NCI-H146 treated with DMSO at 0.1 percent for 48 hours (cell line): ENCODE measurements at regions not wholly inside any gene's neighbourhood (a gene's known extent, or its start where the extent isn't known, plus 50 kb on each side); places are given as distances from the start of the nearest gene placed in this dataset.
A peak's percentile ranks its signal among the peaks of the same experiment; 100 is the strongest.

Experiments used
- DNase-seq: peaks from one replicate; lab custom pipeline; 2025; ENCODE audit not compliant: unreplicated experiment; lab: John Stamatoyannopoulos, UW

GRCh38 chr17:73753751-73754496 lies 109.7 kb upstream of the SDK2 start:
- DNase-seq = no peak

DNA sequence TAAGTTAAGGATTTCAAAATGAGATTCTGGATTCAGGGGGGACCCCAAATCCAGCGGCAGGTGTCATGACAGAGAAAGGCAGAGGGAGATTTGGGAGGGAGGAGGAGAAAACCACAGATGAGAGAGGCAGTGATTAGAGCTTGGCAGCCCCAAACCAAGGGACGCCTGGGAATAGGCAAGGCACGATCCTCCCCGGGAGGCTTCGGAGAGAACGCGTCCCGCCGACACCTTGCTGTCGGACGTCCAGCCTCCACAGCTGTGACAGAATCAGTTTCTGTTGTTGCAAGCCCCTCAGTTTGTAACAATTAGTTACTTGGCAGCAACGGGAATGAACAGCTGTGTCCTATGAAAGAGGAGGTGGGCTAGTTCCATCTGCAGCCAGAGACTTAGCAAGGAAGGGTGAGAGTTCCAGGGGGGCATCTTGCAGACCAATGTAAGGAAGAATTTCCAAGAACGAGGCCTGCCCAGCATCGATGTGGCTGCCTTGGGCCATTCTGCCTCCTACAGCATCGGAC lies 110.7 kb upstream of the SDK2 start:
- no peak for DNase-seq

DNA sequence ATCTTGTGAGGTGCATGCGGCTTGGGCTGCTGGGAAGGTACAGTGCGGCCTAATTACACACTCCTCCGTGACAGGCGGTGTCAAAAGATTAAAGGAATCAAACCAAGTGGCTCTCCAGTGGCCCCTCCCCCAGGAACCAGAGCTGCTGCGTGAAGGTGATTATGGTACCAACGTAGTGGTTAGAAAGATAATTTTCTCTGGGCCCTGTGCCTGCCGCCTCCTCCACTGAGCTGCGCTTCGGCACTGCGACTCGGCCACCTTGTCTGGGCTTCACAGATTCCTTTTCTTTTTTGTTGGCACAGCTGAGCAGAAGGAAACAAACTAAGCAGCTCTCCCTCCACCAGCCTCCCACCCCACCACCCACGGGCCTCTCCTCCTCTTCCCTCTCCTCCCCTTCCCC lies 113.2 kb upstream of the SDK2 start:
- DNase-seq = peak; percentile 47

- DNase-seq = no peak
Observed at GRCh38 chr17:73758245-73758644, 114.0 kb upstream of the SDK2 start.

DNA sequence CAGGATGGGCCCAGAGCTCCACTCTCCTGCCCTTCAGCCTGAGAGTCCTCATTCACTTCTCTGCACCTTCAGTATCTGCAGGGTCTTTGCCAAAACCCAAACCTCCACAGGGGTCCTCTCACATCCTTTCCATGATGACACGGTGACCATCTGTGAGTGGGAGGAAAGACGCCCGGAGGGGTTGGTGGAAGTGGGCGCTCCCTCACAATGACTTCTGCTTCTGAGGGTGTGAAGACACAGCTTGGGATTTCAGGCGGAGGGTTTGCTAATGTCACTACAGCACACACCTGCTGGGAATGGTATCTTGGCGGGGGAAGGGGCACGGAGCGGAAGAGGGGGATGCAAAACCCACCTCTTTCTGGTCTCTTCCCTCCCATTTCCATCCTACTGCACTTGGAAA lies 115.1 kb upstream of the SDK2 start:
- no peak for DNase-seq

DNA sequence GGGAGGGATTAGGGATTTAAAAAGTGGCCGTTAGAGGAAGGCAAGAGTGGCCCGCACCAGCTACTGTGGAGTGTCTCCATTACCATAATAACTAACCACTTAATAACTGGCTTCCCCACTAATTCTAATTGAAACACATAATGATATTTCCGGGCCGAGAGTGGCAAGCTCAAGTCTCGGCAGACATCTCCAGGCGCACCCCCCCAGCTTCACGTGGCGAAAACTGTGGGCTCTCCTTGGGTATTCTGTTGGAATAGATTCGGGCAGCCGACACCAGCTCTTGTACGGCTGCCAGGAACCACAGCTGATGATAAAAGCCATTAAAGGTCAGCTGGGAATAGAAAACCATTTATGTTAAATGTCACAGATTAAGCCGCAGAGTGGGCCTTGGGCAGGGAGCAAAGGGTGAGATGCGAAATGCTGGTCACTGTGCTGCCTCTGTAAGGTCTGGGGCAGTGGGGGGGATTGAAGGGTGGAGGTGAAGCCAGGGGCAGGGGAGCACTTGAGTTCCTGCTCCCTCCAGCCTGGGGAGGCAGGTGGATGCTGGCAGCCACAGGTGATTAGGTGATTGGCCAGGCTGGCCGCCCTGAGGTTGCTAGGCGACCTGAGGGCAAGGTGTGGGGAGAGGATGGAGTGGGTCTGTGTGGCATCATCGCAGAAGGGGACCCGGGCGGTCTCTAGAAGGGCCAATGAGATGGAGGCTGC lies 115.6 kb upstream of the SDK2 start:
- peak; percentile 18 for DNase-seq

DNA sequence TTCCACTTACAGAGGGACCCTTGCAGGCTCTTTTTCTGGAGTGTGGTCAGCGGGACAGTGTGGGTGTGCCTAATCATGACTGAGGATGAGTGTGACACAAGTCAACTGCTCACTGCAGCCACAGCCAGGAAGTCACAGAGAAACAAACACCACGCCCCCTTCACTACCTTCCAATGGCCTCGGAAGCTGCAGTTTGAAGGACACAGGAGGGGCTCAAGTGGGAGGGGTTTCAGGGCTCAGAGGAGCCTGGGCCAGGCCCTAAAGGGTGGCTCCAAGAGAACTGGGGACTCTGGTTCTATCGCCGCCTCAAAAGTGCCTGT lies 116.2 kb upstream of the SDK2 start:
- DNase-seq = no peak

DNA sequence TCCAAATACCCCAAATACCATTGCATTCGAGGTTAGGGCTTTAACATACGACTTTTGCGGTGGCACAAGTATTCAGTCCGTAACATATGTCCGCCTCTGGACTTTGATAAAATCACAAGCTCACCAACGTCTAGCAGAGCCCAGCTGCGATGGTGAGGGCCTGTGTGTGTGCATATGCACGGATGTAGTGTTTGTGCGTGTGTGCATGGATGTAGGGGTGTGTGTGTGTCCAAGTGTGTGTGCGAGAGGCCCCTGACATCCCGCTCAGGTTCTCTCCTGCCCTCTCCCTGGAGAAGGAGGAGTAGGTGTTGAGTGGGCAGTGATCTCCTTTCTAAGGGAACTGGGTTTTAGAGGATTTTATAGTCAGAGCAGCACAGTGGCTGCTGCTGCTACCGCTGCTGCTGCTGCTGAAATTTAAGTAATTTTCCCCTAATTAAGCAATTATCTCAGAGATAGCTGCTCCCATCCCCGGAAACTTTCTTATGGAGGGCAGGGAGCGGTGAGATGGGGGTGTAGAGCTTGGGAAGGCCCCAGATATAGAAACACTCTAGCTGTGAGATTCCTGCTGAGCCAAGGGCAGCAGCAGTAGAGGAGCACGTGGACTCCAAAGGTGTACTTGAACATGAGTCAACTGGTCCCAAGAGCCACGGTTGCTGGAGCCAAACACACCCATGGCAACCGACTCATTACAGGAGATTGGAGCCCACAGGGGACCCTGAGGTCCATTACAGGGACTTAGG lies 121.7 kb upstream of the SDK2 start:
- no peak for DNase-seq

GRCh38 chr17:73767696-73768095 lies 123.5 kb upstream of the SDK2 start:
- DNase-seq = no peak

DNA sequence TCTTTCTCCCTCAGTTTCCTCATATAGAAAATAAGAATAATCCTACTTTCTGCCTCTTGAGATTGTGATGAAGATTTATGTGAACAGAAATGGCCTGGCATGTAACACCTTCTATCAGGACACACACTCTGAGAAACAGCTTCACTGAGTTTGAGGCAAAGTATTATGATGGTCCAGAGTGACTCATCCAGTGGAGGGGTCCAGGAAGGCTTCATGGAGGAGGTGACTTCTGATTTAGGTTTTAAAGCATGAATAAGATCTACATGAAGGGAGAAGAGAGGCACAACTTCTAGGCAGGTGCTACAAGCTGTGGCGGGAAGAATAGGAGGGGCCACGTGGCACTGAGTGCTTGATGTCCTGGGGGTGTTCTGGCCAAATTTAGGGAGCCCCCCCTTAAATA lies 124.4 kb upstream of the SDK2 start:
- no peak for DNase-seq

DNA sequence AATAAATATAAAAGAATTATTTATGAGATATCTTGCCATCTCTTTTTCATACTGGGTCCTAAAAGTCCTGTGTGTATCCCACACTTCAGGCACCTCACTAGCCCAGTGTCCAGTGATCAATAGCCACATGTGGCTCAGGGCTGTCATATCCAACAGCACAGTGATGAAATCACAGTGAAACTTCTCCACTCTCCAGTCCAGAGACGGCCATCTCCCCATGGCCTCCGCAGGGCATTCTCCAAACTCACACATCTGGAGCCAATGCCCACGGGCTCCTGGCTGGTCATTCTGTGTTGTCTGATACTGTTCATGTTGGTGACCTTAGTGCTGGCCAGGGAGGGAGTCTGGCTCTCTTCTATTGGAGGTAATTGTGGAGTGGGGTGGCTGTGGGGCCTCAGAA lies 125.2 kb upstream of the SDK2 start:
- DNase-seq = no peak

DNA sequence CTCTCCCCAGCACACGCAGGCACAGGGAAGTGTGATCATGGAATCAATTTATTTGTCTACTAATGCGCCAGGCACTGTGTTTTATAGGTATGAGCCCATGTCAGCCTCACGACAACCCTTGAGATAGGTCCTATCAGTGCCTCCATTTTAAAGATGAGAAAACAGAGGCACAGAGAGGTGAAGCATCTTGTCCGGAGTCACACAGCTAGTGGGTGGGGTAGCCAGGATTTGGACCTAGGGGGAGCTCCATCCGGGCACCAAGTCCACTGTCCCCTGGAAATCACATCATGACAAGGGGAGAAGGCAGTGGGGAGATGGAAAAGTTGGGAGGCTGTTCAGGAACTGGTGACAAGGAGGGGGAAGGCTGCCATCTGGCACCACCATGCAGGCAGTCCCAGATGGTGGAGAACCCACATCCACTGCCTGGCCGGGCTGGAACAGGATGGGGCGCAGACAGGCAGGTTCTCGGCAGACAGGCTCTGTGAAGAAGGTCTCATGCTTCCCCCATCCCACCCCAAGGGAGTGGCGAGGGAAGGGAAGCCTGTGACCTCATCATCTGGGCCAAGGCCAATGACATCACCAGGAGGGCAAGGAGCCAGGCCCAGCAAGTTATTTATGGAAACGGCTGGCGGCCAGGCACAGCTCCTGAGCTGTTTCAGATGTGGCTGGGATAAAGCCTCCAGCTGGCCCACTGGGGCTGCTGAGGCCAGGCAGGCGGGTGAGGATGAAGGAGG lies 126.0 kb upstream of the SDK2 start:
- no peak for DNase-seq

DNA sequence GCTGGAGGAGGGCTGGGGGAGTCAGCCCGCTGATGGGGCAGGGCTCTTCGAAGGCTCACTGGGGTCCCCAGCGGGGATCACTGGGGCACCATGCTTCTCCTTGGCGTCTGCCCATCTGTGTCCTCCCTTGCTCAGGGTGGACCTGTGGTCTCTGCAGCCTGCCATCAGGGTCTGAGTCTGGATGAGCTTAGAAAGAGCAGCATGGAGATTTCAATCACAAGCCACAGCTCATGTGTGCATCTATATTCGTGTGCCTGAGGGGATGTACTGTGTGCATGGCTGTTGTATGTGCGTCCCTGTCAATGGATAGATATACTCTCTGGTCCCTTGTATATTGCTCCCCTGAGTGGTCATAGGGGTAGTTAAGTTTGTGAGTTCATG lies 126.6 kb upstream of the SDK2 start:
- no peak for DNase-seq

GRCh38 chr17:73772107-73772705 lies 128.0 kb upstream of the SDK2 start:
- DNase-seq = peak; percentile 25

DNA sequence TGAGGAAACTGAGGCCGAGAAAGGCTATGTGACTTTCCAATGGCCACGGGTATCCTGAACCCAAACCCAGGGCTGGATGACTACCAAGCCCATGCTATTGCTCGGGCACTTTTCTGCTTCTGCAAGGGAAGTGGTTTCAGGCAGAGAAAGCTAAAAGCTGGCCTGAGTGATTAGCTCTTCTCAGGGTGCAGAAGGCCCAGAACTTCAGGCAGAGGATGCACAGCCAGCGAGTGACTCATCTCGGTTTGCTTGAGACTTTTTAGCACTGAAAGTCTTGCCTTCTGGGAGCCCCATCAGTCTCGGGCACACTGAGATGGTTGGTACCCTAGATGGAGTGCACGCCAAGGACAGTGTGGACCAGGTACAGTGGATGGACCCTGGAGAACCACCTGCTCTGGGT lies 129.5 kb upstream of the SDK2 start:
- DNase-seq = no peak

DNA sequence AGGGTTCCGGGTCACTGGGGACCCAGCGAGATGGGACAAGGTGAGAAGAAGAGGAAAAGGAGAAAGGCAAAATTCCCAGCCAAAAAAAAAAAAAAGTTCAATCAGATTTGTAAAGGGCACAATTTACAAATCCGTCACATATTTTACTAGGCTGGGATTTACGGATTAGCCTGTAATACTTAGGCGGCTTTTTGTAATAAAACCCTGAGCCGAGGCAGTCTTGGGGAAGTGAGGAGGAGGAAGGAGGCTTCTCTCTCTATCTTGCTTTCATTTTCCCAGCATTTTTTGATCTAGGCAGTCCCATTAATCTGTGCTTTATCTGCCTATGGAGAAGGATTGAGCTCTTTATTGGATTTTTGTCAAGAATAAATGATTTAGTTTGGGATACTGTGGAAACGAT lies 130.6 kb upstream of the SDK2 start:
- DNase-seq = no peak

DNA sequence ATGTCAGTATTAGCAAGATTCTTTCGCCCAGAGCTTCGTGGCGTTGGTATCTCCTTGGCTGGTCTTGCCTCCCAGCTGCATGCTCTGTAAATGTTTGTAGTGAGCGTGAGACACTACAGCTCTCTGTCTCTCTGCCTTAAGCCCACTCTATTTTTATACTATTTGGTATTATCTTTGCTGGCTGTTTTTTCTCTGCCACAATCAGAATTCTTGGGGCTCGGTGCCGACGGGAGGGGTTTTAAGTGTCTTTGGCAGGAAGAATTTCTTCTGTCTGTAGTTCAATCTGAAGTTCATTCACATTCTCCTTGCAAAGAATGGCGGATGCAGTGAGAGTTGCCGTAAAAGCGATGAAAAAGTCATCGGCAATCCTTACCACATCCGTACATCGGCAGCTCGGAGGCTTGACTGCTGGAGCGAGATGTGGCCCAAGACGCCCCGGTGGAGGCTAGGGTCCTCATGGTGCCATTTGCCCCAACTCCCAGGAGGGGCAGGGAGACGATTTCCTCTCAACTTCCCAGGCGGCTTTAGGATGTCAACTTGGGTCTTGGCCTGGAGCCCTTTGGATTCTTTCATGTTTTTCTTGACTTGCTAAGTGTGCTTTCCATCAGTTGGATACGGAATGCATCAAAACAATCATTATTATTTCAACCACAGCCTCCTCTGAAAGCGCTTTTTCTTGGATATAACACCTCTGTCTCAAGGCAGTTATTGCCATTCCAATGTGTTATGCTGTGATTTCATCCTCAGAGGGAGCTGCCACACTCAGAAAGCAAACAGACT lies 132.3 kb upstream of the SDK2 start:
- no peak for DNase-seq

GRCh38 chr17:73777131-73777449 lies 132.8 kb upstream of the SDK2 start:
- no peak for DNase-seq

GRCh38 chr17:73782231-73782630 lies 138.0 kb upstream of the SDK2 start:
- DNase-seq = no peak

- DNase-seq = no peak
Observed at GRCh38 chr17:73782641-73783381, 138.6 kb upstream of the SDK2 start.
